Loucy (cell line): ENCODE measurements at regions not wholly inside any gene's neighbourhood (a gene's known extent, or its start where the extent isn't known, plus 50 kb on each side); places are given as distances from the start of the nearest gene placed in this dataset.

Source experiments
- EZH2phosphoT487 ChIP-seq: fragments of 200-600 bp; IDR thresholded peaks from 2 replicates; pipeline ENCODE4 v1.6.1; 2018; ENCODE audit warnings: antibody characterized with exemption, mild to moderate bottlenecking, moderate library complexity, borderline replicate concordance
- TF ChIP-seq, protein P1 (sequence below): fragments of 200-600 bp; sonication (generic); conservative IDR thresholded peaks from 2 replicates; pipeline ENCODE4 v1.5.1; 2014; ENCODE audit warnings: mild to moderate bottlenecking, antibody characterized with exemption, low read length

DNA sequence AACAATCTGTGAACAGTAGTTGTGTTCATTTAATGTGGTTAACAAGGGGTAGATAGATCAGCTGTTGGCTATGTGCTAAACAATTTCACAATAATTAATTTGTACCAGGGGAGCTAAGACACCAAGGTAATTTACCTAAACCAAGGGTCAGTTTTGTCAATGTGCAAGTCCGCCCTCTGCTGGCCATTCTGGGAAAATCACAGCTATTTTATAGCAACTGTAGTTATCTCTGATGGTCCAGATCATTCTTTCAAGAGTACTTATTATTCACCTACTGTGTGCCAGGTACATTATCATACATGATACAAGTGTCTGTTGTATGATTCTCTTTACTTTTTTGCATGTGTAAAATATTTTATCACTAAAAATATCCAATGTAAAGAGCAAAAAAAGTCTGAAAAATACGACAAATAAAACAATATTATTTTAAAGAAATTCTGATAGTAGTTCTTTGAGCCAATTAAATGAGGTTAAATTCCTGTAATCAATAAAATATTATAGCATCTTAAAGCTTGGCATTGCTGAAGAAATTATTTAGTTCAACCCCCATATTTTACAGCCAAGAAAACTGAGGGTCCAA is 312.3 kb upstream of the FAM78B start:
- TF ChIP-seq, protein P1, sequence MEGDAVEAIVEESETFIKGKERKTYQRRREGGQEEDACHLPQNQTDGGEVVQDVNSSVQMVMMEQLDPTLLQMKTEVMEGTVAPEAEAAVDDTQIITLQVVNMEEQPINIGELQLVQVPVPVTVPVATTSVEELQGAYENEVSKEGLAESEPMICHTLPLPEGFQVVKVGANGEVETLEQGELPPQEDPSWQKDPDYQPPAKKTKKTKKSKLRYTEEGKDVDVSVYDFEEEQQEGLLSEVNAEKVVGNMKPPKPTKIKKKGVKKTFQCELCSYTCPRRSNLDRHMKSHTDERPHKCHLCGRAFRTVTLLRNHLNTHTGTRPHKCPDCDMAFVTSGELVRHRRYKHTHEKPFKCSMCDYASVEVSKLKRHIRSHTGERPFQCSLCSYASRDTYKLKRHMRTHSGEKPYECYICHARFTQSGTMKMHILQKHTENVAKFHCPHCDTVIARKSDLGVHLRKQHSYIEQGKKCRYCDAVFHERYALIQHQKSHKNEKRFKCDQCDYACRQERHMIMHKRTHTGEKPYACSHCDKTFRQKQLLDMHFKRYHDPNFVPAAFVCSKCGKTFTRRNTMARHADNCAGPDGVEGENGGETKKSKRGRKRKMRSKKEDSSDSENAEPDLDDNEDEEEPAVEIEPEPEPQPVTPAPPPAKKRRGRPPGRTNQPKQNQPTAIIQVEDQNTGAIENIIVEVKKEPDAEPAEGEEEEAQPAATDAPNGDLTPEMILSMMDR = peak; percentile 89
- no peak for TF ChIP-seq EZH2phosphoT487
